Kidney epithelial cell (primary cell): ENCODE measurements at regions not wholly inside any gene's neighbourhood (a gene's known extent, or its start where the extent isn't known, plus 50 kb on each side); places are given as distances from the start of the nearest gene placed in this dataset.

Experiments used
- DNase-seq: peaks from one replicate; pipeline ENCODE4 v3.0.0-alpha.2; 2010; ENCODE audit warnings: low read depth
- H3K27me3 ChIP-seq: 2 replicates; pipeline ENCODE4 v1.6.0; 2011; ENCODE audit warnings: low read length; ENCODE audit not compliant: control insufficient read depth, insufficient read depth
- H3K36me3 ChIP-seq: 2 replicates; pipeline ENCODE4 v1.5.1; 2011; ENCODE audit warnings: low read length; ENCODE audit not compliant: control insufficient read depth, insufficient read depth
- H3K4me3 ChIP-seq: 2 replicates; pipeline ENCODE4 v1.5.1; 2011; ENCODE audit warnings: low read depth, mild to moderate bottlenecking, control low read depth, low read length
- CTCF ChIP-seq: IDR thresholded peaks from 2 replicates; pipeline ENCODE4 v1.5.1; 2011; ENCODE audit warnings: mild to moderate bottlenecking, moderate library complexity, low read length, control low read depth, inconsistent platforms; ENCODE audit not compliant: insufficient read depth, poor library complexity, severe bottlenecking

GRCh38 chr11:109507836-109508561, 86.0 kb downstream of the C11orf87 start:
- Histone ChIP-seq H3K27me3 (no peaks in the 10 kb centered on the region), H3K4me3 (no peak overlapping the region), H3K36me3 (no peaks in the 10 kb centered on the region)
- DNase-seq, result no peak
- TF ChIP-seq CTCF, result no peak

GRCh38 chr11:109508943-109509342, 87.0 kb downstream of the C11orf87 start:
- no peak for TF ChIP-seq CTCF
- Histone ChIP-seq H3K27me3 (no peaks in the 10 kb centered on the region), H3K36me3 (no peaks in the 10 kb centered on the region), H3K4me3 (no peak overlapping the region)
- DNase-seq, result no peak

- Histone ChIP-seq H3K27me3 (no peaks in the 10 kb centered on the region), H3K36me3 (no peaks in the 10 kb centered on the region), H3K4me3 (no peak overlapping the region)
- no peak for TF ChIP-seq CTCF
- DNase-seq, result no peak
These were observed 88.3 kb downstream of the C11orf87 start for GRCh38 chr11:109510316-109510715.

- TF ChIP-seq CTCF, result no peak
- DNase-seq, result no peak
These were observed 89.6 kb downstream of the C11orf87 start for GRCh38 chr11:109511598-109511997.

GRCh38 chr11:109512249-109512648, 90.3 kb downstream of the C11orf87 start:
- no peaks in the 10 kb centered on the region for H3K36me3 ChIP-seq
- no peak for TF ChIP-seq CTCF
- H3K27me3 ChIP-seq, result no peaks in the 10 kb centered on the region
- DNase-seq, result no peak
- H3K4me3 ChIP-seq, result no peak overlapping the region

More at GRCh38 chr11:109511598-109511997, 89.6 kb downstream of the C11orf87 start:
- Histone ChIP-seq H3K36me3 (no peaks in the 10 kb centered on the region), H3K27me3 (no peaks in the 10 kb centered on the region), H3K4me3 (no peak overlapping the region)

GRCh38 chr11:109512680-109513079, 90.7 kb downstream of the C11orf87 start:
- H3K27me3 ChIP-seq, result no peaks in the 10 kb centered on the region
- no peak for DNase-seq
- no peak for TF ChIP-seq CTCF
- no peak overlapping the region for H3K4me3 ChIP-seq
- no peaks in the 10 kb centered on the region for H3K36me3 ChIP-seq
